ENCODE measurements at regions not wholly inside any gene's neighbourhood (a gene's known extent, or its start where the extent isn't known, plus 50 kb on each side); places are given as distances from the start of the nearest gene placed in this dataset.

DNA sequence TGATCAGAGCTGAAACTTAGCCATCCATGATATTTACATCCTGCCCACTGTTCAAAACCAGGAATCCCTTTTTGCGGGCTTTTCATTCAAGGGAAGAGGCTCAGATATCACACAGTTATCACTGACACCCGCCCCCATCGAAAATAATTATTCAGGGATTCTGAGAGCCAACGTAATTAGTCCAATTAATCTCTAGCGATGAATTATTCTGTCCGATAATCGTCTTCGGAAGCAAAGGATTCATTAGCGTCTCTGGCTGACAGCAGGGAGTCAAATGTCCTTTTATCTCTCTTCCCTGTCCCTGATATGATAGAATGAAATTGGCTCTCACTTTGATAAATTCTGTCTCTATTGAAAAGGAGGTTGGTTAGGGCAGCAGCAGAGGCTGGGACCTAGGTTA, 140.4 kb upstream of the IPO9 start:
- DNase-seq = no peak

- DNase-seq = no peak
These were observed 139.3 kb upstream of the IPO9 start for GRCh38 chr1:201689647-201690046.

- DNase-seq = no peak
These were observed 138.4 kb upstream of the IPO9 start for GRCh38 chr1:201690528-201690927.

- no peak for DNase-seq
These were observed 137.0 kb upstream of the IPO9 start for GRCh38 chr1:201691716-201692554.

GRCh38 chr1:201692555-201693394, 136.2 kb upstream of the IPO9 start:
- DNase-seq = no peak

DNA sequence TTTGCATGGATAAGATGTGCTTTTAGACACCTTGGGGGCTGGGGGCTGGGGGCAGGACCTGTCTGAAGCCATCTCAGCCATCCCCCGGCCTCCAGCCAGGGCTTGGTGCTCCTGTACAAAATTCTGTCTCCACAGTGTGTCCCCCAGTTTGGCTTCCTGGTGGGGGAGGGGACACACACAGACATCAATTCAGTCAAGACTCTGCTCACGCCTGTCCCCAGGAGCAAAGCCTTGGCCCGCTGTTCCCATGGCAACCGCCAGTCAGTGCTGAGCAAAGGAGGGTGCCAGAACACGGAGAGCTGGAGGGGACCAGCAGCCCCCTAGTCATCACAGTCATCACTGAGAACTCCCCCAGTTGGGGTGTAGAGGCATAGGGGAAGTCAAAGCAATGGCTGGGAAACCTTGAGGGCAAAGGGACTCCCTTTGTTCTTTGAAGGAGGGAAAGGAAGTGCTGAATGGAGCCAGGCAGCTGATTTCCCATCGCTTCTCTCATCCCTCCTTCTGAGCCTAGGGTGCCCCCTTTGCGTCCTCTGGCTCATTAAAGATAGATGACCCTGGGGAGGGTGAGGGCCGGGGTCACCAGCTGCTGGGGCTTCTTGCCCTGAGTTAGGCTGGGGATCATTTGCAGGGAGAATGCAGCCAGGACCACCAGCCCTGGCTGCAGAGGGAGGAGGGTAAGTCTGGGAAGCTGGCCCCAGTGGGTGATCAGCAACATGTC, 134.9 kb upstream of the IPO9 start:
- DNase-seq = peak in 1 of 14 donors; percentile 52

GRCh38 chr1:201694608-201695335, 134.2 kb upstream of the IPO9 start:
- DNase-seq = no peak

GRCh38 chr1:201695607-201696006, 133.3 kb upstream of the IPO9 start:
- peak in 2 of 14 donors; percentile 50 to 51 for DNase-seq

- peak in 11 of 14 donors; percentile 18 to 90 (median 81) for DNase-seq
These were observed 132.7 kb upstream of the IPO9 start for GRCh38 chr1:201696217-201696761.

GRCh38 chr1:201697174-201697573, 131.8 kb upstream of the IPO9 start:
- DNase-seq = no peak

DNA sequence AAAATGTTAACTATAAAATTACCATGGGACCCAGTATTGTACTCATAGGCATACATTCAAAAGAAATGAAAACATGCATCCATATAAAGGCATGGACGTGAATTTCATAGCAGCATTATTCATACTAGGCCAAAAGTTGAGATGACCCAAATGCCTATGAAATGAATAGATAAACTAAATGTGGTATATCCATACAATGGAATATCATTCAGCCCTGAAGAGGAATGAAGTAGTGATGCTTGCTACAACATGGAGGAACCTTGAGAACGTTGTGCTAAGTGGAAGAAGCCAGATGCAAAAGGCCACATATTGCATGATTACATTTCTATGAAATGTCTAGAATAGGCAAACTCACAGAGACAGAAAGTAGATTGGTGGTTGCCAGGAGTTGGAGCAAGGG, 127.1 kb upstream of the IPO9 start:
- DNase-seq = no peak

- peak in 1 of 14 donors; percentile 39 for DNase-seq
These were observed 126.0 kb upstream of the IPO9 start for GRCh38 chr1:201702936-201703335.

- DNase-seq = peak in 12 of 14 donors; percentile 8 to 84 (median 70)
These were observed 125.1 kb upstream of the IPO9 start for GRCh38 chr1:201703621-201704438.

GRCh38 chr1:201704439-201704792, 124.5 kb upstream of the IPO9 start:
- no peak for DNase-seq

- DNase-seq = no peak
These were observed 123.6 kb upstream of the IPO9 start for GRCh38 chr1:201705389-201705788.

DNA sequence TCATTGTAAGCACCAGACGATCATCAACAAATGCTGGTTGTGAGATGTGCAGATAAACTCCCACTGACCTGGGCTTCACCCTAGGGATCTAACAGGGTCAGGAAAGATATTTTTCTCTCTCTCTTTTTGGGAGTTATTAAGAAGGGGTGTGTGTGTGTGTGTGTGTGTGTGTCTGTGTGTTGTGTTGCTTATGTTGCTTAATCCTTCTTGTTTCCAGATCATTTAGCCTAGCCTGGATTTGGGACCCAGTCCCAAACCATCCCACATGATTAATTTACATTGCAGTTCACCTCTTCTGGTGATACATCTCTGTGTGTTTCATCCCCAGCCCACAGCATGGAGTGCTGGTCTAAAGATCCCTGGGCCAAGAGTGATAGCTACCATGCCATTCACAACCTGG, 122.8 kb upstream of the IPO9 start:
- no peak for DNase-seq

DNA sequence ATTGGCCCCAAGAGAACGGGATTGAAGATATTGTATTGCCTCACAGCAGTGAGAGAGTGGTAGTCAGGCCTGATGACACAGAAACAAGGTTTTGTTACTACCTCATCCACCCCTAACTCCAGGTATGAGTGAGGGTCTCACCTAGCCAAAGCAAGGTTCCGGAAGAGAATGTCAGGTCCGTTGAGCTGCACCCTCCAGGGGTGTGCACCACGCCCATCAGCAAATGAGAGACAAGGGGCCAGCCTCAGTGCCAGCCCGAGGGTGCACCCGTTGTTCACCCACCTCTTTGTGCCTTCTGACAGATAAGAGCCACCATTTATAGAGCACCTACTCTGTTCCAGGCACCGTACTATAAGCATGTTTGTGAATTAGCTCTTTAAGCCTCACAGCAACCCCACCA, 121.9 kb upstream of the IPO9 start:
- DNase-seq = no peak

DNA sequence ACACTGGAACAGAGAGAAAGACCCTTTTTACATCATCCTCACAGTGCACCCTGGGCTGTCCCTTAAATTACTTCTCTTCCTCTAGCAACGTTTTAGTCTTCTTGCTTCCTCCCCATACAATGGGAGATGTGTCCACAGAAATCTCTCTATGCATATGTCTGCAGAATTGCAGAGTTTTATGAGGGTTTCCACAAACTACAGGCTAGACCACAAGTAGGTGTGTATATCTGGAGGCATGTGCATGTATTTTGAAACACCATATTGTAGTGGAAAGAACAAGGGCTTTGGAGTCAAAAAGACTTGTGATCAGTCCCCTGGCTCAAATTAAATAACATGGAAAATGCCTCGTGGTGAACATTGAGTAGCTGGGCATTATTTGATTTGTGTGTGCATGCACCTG, 121.3 kb upstream of the IPO9 start:
- DNase-seq = no peak

GRCh38 chr1:201708085-201708512, 120.9 kb upstream of the IPO9 start:
- DNase-seq = peak in 3 of 14 donors; percentile 35 to 41 (median 41)

DNA sequence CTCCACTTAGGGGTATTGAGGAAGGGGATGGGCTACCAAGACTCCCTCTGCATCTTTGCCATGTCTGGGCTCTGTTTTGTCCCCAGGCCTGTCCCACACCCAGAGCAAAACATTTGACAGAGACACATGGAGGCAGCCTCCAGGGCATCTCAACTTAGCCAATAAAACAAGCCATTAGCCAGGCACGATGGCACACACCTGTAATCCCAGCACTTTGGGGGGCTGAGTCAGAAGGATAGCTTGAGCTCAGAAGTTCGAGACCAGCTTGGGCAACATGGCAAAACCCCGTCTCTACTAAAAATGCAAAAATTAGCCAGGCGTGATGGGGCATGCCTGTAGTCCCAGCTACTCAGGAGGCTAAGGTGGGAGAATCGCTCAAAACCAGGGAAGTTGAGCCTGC, 120.3 kb upstream of the IPO9 start:
- no peak for DNase-seq

Data from C1 segment of cervical spinal cord (tissue), 14 donors.